A549 (cell line): ENCODE measurements at regions not wholly inside any gene's neighbourhood (a gene's known extent, or its start where the extent isn't known, plus 50 kb on each side); places are given as distances from the start of the nearest gene placed in this dataset.

Source experiments
- EP300 ChIP-seq, 2 experiments: fragments of >200 bp; sonication (Bioruptor Twin); formaldehyde crosslinking; IDR thresholded peaks; 2 replicates in 1 of 2; 3 replicates in 1 of 2; pipeline ENCODE4 v1.6.1; 2016 to 2017
- ESRRA ChIP-seq: fragments of 150-350 bp; IDR thresholded peaks from 2 replicates; pipeline ENCODE4 v1.6.1; 2014; ENCODE audit warnings: mild to moderate bottlenecking, low read length, borderline replicate concordance
- HDAC2 ChIP-seq: fragments of 200-600 bp; sonication (generic); IDR thresholded peaks from 2 replicates; pipeline ENCODE4 v1.6.1; 2016
- HMGXB4 ChIP-seq: fragments of 250-450 bp; sonication (Bioruptor Pico); IDR thresholded peaks from 2 replicates; pipeline ENCODE4 v1.5.0; 2021; ENCODE audit warnings: mild to moderate bottlenecking, moderate library complexity, borderline replicate concordance
- JUN ChIP-seq, 2 experiments: fragments of >200 bp; sonication (Bioruptor Twin); formaldehyde crosslinking; IDR thresholded peaks; 2 replicates in 1 of 2; 3 replicates in 1 of 2; pipeline ENCODE4 v1.6.1; 2016 to 2017
- KDM1A ChIP-seq: fragments of 200-600 bp; sonication (generic); IDR thresholded peaks from 2 replicates; pipeline ENCODE4 v1.6.1; 2016; ENCODE audit warnings: low read depth, mild to moderate bottlenecking
- MAX ChIP-seq: IDR thresholded peaks from 2 replicates; pipeline ENCODE4 v1.6.1; 2012
- MYC ChIP-seq: IDR thresholded peaks from 2 replicates; pipeline ENCODE4 v1.6.1; 2012; ENCODE audit warnings: mild to moderate bottlenecking, inconsistent platforms, low read length, improper control_type of control experiment, borderline replicate concordance
- PHF8 ChIP-seq: fragments of 200-600 bp; sonication (generic); IDR thresholded peaks from 2 replicates; pipeline ENCODE4 v1.6.1; 2016; ENCODE audit warnings: low read depth, mild to moderate bottlenecking, antibody characterized with exemption, moderate library complexity, borderline replicate concordance
- POLR2A ChIP-seq: IDR thresholded peaks from 2 replicates; pipeline ENCODE4 v1.6.1; 2012; ENCODE audit warnings: mild to moderate bottlenecking, low read length
- POLR2AphosphoS2 ChIP-seq: conservative IDR thresholded peaks from 2 replicates; pipeline ENCODE4 v1.6.1; 2012; ENCODE audit warnings: low read length, improper control_type of control experiment, inconsistent platforms
- RAD21 ChIP-seq, 2 experiments: fragments of >200 bp in 1 of 2; sonication (Bioruptor Twin) in 1 of 2; formaldehyde crosslinking in 1 of 2; IDR thresholded peaks in 1 of 2; conservative IDR thresholded peaks in 1 of 2; 2 replicates in 1 of 2; 3 replicates in 1 of 2; pipeline ENCODE4 v1.6.1; 2012 to 2018; ENCODE audit warnings: inconsistent platforms in 1 of 2
- TF ChIP-seq, protein P1 (sequence below): fragments of >200 bp; sonication (Bioruptor Twin); formaldehyde crosslinking; IDR thresholded peaks from 3 replicates; pipeline ENCODE4 v1.5.1; 2016
- TF ChIP-seq, protein P2 (sequence below): fragments of 150-350 bp; IDR thresholded peaks from 2 replicates; pipeline ENCODE4 v1.6.1; 2014; ENCODE audit warnings: low read depth, mild to moderate bottlenecking, low read length

DNA sequence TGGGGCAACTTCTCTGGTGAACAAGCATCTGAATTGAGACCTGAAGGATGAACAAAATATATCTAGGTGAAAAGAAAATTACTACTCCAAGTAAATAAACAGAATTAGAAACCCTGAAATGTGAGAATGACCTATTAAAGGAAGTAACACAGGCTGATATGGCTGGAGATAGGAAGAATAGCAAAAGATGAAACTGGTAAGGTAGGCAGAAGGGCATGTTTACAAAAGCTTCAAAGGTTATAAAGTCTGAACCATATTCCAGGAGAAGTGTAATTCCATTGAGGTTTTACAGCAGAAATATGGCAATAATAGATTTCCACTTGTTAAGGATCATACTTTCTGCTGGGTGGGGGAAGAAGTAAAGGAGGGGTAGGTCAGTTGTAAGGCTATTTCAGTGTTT is 452.0 kb downstream of the GBA3 start:
- TF ChIP-seq MAX = no peak
- TF ChIP-seq, protein P1, sequence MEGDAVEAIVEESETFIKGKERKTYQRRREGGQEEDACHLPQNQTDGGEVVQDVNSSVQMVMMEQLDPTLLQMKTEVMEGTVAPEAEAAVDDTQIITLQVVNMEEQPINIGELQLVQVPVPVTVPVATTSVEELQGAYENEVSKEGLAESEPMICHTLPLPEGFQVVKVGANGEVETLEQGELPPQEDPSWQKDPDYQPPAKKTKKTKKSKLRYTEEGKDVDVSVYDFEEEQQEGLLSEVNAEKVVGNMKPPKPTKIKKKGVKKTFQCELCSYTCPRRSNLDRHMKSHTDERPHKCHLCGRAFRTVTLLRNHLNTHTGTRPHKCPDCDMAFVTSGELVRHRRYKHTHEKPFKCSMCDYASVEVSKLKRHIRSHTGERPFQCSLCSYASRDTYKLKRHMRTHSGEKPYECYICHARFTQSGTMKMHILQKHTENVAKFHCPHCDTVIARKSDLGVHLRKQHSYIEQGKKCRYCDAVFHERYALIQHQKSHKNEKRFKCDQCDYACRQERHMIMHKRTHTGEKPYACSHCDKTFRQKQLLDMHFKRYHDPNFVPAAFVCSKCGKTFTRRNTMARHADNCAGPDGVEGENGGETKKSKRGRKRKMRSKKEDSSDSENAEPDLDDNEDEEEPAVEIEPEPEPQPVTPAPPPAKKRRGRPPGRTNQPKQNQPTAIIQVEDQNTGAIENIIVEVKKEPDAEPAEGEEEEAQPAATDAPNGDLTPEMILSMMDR = no peak
- no peak for TF ChIP-seq RAD21 (conservative IDR thresholded peaks at IDR 0.05 in 1 of 2, IDR thresholded peaks at IDR 0.05 in 1 of 2)
- no peak for TF ChIP-seq MYC
- no peak for TF ChIP-seq POLR2AphosphoS2
- no peak for TF ChIP-seq ESRRA
- TF ChIP-seq PHF8 = no peak
- no peak for TF ChIP-seq HMGXB4 (CRISPR knock-in tag)
- no peak for TF ChIP-seq POLR2A
- no peak for TF ChIP-seq JUN (IDR thresholded peaks at IDR 0.05)
- no peak for TF ChIP-seq KDM1A
- TF ChIP-seq HDAC2 = no peak
- TF ChIP-seq EP300 (IDR thresholded peaks at IDR 0.05) = no peak
- TF ChIP-seq, protein P2, sequence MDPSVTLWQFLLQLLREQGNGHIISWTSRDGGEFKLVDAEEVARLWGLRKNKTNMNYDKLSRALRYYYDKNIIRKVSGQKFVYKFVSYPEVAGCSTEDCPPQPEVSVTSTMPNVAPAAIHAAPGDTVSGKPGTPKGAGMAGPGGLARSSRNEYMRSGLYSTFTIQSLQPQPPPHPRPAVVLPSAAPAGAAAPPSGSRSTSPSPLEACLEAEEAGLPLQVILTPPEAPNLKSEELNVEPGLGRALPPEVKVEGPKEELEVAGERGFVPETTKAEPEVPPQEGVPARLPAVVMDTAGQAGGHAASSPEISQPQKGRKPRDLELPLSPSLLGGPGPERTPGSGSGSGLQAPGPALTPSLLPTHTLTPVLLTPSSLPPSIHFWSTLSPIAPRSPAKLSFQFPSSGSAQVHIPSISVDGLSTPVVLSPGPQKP = no peak
